Ishikawa (cell line): ENCODE measurements at regions not wholly inside any gene's neighbourhood (a gene's known extent, or its start where the extent isn't known, plus 50 kb on each side); places are given as distances from the start of the nearest gene placed in this dataset.

Source experiments
- CEBPB ChIP-seq: IDR thresholded peaks from 2 replicates; pipeline ENCODE4 v1.6.1; 2012
- CREB1 ChIP-seq: IDR thresholded peaks from 2 replicates; pipeline ENCODE4 v1.6.1; 2012; ENCODE audit warnings: low read depth
- EGR1 ChIP-seq: IDR thresholded peaks from 2 replicates; pipeline ENCODE4 v1.6.1; 2012
- EP300 ChIP-seq: IDR thresholded peaks from 2 replicates; pipeline ENCODE4 v1.6.1; 2012; ENCODE audit warnings: borderline replicate concordance
- RAD21 ChIP-seq: IDR thresholded peaks from 2 replicates; pipeline ENCODE4 v1.6.1; 2012; ENCODE audit warnings: low read depth
- REST ChIP-seq: IDR thresholded peaks from 2 replicates; pipeline ENCODE4 v1.6.1; 2012; ENCODE audit warnings: low read depth, mild to moderate bottlenecking
- TAF1 ChIP-seq: IDR thresholded peaks from 2 replicates; pipeline ENCODE4 v1.6.1; 2012; ENCODE audit warnings: low read depth, mild to moderate bottlenecking
- TCF12 ChIP-seq: IDR thresholded peaks from 2 replicates; pipeline ENCODE4 v1.6.1; 2012; ENCODE audit warnings: low read depth
- YY1 ChIP-seq: IDR thresholded peaks from 2 replicates; pipeline ENCODE4 v1.6.1; 2012; ENCODE audit warnings: low read depth
- TF ChIP-seq, protein P1 (sequence below): IDR thresholded peaks from 2 replicates; pipeline ENCODE4 v1.6.1; 2012

DNA sequence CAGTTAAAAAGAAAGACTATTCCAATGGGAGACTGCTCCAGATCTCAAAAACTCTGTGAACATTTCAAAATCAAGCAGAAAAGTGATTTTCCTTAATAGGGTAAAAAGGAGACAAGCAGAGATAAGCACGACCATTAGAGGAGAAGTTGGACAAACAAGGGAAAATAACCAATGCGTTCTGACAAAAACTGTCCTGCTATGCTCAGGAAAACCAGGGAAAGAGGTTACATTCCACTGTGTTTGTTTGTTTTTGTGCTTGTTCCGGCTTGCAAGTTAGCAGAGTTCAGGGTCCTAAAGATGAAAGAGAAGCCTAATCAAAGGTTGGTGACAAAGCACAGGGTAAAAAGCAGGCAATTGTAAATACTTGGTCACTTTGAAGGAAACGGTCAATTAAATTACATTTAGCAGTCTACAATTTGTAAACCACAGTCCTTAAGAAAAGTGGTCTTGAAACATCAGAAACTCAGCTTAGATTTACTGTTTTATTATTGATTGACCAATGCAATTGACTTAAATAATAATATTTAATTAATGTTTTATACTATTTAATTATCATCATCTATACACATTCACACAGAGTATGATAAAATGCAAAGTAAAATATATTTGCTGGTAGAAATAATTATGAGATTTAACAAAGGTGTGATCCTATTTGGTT is 186.2 kb upstream of the CPXCR1 start:
- no peak for TF ChIP-seq CEBPB
- TF ChIP-seq TCF12 = no peak
- TF ChIP-seq, protein P1, sequence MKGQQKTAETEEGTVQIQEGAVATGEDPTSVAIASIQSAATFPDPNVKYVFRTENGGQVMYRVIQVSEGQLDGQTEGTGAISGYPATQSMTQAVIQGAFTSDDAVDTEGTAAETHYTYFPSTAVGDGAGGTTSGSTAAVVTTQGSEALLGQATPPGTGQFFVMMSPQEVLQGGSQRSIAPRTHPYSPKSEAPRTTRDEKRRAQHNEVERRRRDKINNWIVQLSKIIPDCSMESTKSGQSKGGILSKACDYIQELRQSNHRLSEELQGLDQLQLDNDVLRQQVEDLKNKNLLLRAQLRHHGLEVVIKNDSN = no peak
- TF ChIP-seq REST = no peak
- TF ChIP-seq YY1 = no peak
- TF ChIP-seq CREB1 = no peak
- TF ChIP-seq EP300 = no peak
- no peak for TF ChIP-seq RAD21
- no peak for TF ChIP-seq EGR1
- TF ChIP-seq TAF1 = no peak
